GM20000 (cell line): ENCODE measurements at regions not wholly inside any gene's neighbourhood (a gene's known extent, or its start where the extent isn't known, plus 50 kb on each side); places are given as distances from the start of the nearest gene placed in this dataset.

Experiments
- DNase-seq: peaks from one replicate; pipeline ENCODE4 v3.0.0; 2012; ENCODE audit warnings: low spot score
- TF ChIP-seq, protein P1 (sequence below): IDR thresholded peaks from 2 replicates; pipeline ENCODE4 v1.5.1; 2012; ENCODE audit warnings: mild to moderate bottlenecking, control low read depth; ENCODE audit errors: extremely low read depth, missing control alignments

DNA sequence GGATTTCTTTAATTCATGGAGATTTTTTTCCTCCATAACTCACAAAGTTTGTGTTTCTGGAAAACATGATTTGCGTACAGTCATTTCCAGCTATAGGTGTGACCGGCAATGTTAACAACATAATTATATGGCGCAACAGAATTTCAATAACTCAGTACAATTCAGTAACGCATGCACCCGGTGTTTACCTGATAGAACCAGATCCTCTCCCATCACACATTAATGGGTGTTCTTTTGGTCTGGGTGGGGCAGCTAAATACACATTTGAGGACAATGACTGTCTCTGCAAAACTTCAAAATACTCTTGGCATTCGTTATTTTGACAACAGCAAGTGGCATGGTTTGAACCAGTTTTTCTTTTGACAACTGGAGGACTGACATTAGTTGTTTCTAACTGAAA is 102.3 kb downstream of the KLF6 start:
- TF ChIP-seq, protein P1, sequence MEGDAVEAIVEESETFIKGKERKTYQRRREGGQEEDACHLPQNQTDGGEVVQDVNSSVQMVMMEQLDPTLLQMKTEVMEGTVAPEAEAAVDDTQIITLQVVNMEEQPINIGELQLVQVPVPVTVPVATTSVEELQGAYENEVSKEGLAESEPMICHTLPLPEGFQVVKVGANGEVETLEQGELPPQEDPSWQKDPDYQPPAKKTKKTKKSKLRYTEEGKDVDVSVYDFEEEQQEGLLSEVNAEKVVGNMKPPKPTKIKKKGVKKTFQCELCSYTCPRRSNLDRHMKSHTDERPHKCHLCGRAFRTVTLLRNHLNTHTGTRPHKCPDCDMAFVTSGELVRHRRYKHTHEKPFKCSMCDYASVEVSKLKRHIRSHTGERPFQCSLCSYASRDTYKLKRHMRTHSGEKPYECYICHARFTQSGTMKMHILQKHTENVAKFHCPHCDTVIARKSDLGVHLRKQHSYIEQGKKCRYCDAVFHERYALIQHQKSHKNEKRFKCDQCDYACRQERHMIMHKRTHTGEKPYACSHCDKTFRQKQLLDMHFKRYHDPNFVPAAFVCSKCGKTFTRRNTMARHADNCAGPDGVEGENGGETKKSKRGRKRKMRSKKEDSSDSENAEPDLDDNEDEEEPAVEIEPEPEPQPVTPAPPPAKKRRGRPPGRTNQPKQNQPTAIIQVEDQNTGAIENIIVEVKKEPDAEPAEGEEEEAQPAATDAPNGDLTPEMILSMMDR: no peak
- no peak for DNase-seq

DNA sequence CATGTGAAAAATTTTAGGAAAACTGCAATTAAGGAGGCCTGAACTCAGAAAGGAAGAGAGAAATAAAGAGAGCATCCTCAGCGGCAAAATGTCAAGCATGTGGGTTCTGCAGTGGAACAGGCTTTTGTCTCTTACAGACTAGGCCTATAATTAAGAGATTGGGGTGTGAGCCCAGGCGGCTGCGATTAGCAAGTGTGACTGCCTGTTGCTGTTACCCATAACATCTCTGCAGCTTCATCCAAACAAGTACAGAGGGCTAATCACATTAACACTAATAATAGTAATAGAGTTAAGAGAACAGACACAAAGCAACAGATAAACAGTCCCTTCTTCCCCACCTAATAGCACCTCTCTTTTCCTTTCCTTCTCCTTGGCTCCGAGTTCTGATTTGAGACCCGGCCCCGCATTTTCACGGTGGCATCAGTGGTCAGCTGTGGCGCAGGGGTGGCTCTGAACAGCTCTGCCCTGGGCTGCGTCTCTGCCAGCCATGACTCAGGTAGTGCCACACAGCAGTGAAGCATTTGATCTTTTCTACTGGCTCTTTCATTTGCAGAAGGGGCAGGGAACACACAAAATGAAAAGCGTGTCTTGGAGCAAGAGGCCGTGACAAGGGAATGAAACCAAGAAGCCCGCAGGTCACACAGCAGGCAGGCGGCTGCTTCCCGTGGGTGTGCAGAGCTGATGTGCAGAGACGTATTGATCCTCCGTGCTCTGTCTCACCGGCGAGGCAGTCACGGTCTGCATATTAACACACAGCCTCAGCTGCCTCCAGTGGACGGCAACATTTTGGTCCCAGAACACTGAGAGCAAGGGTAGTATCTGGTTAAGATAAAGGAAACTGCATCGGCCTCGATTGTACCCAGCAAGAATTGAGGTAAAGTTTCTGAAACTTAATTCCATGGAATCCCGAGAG is 103.1 kb downstream of the KLF6 start:
- no peak for DNase-seq
- TF ChIP-seq, protein P1: no peak

DNA sequence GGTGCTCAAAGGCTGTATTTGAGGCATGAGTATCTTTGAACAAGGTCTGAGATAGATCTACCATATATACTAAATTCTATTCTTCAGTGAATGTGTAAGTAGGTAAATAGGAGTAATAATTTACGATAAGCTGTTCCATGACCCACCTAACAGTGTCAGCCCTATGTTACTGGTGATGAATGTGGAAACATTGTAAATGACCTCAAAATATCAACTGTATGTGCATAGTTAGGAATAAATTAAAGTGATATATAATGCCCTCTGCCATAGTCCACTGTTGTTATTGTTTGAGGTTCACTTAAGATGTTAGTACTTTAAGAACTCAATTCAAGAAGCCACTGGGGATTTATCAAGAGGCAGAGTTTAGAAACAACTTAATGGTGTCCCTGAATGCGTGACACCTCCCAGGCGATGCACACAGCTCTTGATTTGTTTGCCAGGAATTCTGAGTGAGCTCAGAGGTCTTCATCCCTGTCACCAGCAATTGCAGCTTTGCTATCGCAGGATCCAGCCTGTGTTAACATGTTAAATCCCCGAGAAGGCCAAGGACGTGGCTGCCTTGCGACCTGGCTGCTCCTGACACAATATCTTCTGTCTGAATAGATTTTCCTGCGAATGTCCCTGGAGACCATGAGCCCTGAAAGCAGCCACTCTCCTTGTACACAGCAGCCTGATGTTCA is 104.9 kb downstream of the KLF6 start:
- TF ChIP-seq, protein P1: no peak
- DNase-seq: no peak

DNA sequence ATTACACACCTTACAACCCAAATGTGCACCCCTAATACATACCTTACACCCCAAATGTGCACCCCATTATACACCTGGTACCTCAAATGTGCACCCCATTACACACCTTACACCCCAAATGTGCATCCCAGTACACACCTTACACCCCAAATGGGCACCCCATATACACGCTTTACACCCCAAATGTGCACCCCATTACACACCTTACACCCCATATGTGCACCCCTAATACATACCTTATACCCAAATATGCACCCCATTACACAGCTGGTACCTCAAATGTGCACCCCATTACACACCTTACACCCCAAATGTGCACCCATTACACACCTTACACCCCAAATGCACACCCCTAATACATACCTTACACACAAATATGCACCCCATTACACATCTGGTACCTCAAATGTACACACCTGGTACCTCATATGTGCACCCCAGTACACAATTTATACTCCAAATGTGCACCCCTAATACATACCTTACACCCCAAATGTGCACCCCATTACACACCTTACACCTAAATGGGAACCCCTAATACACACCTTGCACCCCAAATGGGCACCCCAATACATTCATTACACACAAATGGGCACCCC is 106.3 kb downstream of the KLF6 start:
- TF ChIP-seq, protein P1: no peak
- DNase-seq: no peak

DNA sequence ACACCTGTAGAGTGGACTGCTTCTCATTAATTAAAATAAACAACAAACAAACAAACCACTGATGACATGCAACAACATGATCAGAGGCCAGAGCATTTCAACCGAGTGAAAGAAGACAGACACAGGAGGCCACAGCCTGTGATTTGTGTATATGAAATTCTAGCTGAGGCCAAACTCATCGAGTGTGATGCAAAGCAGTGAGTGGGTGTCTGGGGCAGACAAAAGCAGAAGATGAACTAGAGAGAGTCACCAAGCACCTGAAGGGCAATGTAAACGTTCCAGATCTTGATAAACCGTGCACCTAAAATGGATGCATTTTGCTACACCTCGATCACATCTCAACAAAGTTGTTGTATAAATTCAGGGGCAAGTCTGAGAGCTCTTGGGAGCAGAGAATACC is 108.4 kb downstream of the KLF6 start:
- TF ChIP-seq, protein P1: no peak
- DNase-seq: no peak

DNA sequence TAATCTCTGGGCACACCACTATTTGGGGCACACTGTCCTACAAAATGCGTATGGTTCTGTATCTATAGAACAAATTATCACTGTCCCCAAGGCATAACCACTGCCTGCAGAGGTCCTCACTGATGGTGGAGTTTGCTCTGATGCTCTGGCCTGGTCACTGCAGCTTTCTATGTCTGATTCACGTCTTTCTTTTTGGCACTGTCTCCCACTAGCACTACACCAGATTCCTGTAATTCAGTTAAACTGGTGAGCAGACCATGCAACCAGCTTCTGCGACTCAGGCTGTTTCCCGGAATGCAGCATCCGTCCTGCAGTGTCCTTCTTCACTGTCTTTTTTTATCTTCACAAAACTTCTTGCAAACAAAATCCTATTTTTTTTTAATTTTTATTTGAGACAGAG is 112.8 kb downstream of the KLF6 start:
- TF ChIP-seq, protein P1: no peak
- no peak for DNase-seq
